ENCODE measurements at regions not wholly inside any gene's neighbourhood (a gene's known extent, or its start where the extent isn't known, plus 50 kb on each side); places are given as distances from the start of the nearest gene placed in this dataset.

- no peaks in the 10 kb centered on the region for H3K27me3 ChIP-seq (ENCODE audit: control insufficient read depth, insufficient read depth, low read length)
- H3K27ac ChIP-seq (ENCODE audit: low read depth, low read length) = no peak overlapping the region
These were observed 212.7 kb upstream of the P2RY1 start for GRCh38 chr3:152621967-152622810.

GRCh38 chr3:152622811-152623167, 212.1 kb upstream of the P2RY1 start:
- Histone ChIP-seq H3K4me1 (ENCODE audit: control insufficient read depth, insufficient read depth, low read length) (peaks cover 6% of the 10 kb centered on the region), H3K36me3 (ENCODE audit: control insufficient read depth, insufficient read depth, low read length) (no peaks in the 10 kb centered on the region), H3K27me3 (ENCODE audit: control insufficient read depth, insufficient read depth, low read length) (no peaks in the 10 kb centered on the region), H3K9me3 (ENCODE audit: control insufficient read depth, insufficient read depth, low read depth, low read length) (no peaks in the 10 kb centered on the region), H3K27ac (ENCODE audit: low read depth, low read length) (no peak overlapping the region), H3K9ac (ENCODE audit: low read length) (no peak overlapping the region), H3K4me3 (ENCODE audit: low read depth, low read length) (no peak overlapping the region)

More at GRCh38 chr3:152621967-152622810, 212.7 kb upstream of the P2RY1 start:
- H3K4me3 ChIP-seq (ENCODE audit: low read depth, low read length) = no peak overlapping the region
- no peaks in the 10 kb centered on the region for H3K9me3 ChIP-seq (ENCODE audit: control insufficient read depth, insufficient read depth, low read depth, low read length)
- no peak overlapping the region for H3K9ac ChIP-seq (ENCODE audit: low read length)
- no peaks in the 10 kb centered on the region for H3K36me3 ChIP-seq (ENCODE audit: control insufficient read depth, insufficient read depth, low read length)
- peaks cover 6% of the 10 kb centered on the region for H3K4me1 ChIP-seq (ENCODE audit: control insufficient read depth, insufficient read depth, low read length)

- Histone ChIP-seq H3K27me3 (ENCODE audit: control insufficient read depth, insufficient read depth, low read length) (no peaks in the 10 kb centered on the region), H3K36me3 (ENCODE audit: control insufficient read depth, insufficient read depth, low read length) (no peaks in the 10 kb centered on the region), H3K27ac (ENCODE audit: low read depth, low read length) (no peak overlapping the region), H3K9ac (ENCODE audit: low read length) (no peak overlapping the region), H3K4me3 (ENCODE audit: low read depth, low read length) (no peak overlapping the region), H3K9me3 (ENCODE audit: control insufficient read depth, insufficient read depth, low read depth, low read length) (no peaks in the 10 kb centered on the region), H3K4me1 (ENCODE audit: control insufficient read depth, insufficient read depth, low read length) (peaks cover 6% of the 10 kb centered on the region)
These were observed 211.5 kb upstream of the P2RY1 start for GRCh38 chr3:152623286-152623911.

- no peaks in the 10 kb centered on the region for H3K27me3 ChIP-seq (ENCODE audit: control insufficient read depth, insufficient read depth, low read length)
- no peak overlapping the region for H3K4me3 ChIP-seq (ENCODE audit: low read depth, low read length)
- H3K4me1 ChIP-seq (ENCODE audit: control insufficient read depth, insufficient read depth, low read length) = peaks cover 3% of the 10 kb centered on the region
- no peaks in the 10 kb centered on the region for H3K36me3 ChIP-seq (ENCODE audit: control insufficient read depth, insufficient read depth, low read length)
- no peak overlapping the region for H3K9ac ChIP-seq (ENCODE audit: low read length)
- peaks cover 3% of the 10 kb centered on the region; the same call in 1 of the 2 replicates for H3K9me3 ChIP-seq (ENCODE audit: control insufficient read depth, insufficient read depth, low read depth, low read length)
- no peak overlapping the region for H3K27ac ChIP-seq (ENCODE audit: low read depth, low read length)
These were observed 208.7 kb upstream of the P2RY1 start for GRCh38 chr3:152626226-152626625.

GRCh38 chr3:152628496-152628895, 206.4 kb upstream of the P2RY1 start:
- Histone ChIP-seq H3K9me3 (ENCODE audit: control insufficient read depth, insufficient read depth, low read depth, low read length) (peaks cover 3% of the 10 kb centered on the region; the same call in 1 of the 2 replicates), H3K4me1 (ENCODE audit: control insufficient read depth, insufficient read depth, low read length) (no peaks in the 10 kb centered on the region), H3K27me3 (ENCODE audit: control insufficient read depth, insufficient read depth, low read length) (no peaks in the 10 kb centered on the region), H3K9ac (ENCODE audit: low read length) (no peak overlapping the region), H3K4me3 (ENCODE audit: low read depth, low read length) (no peak overlapping the region), H3K27ac (ENCODE audit: low read depth, low read length) (no peak overlapping the region), H3K36me3 (ENCODE audit: control insufficient read depth, insufficient read depth, low read length) (no peaks in the 10 kb centered on the region)

GRCh38 chr3:152629363-152630122, 205.4 kb upstream of the P2RY1 start:
- H3K36me3 ChIP-seq (ENCODE audit: control insufficient read depth, insufficient read depth, low read length) = no peaks in the 10 kb centered on the region
- H3K4me3 ChIP-seq (ENCODE audit: low read depth, low read length) = no peak overlapping the region
- no peaks in the 10 kb centered on the region for H3K27me3 ChIP-seq (ENCODE audit: control insufficient read depth, insufficient read depth, low read length)
- peaks cover 3% of the 10 kb centered on the region; the same call in 1 of the 2 replicates for H3K9me3 ChIP-seq (ENCODE audit: control insufficient read depth, insufficient read depth, low read depth, low read length)
- H3K4me1 ChIP-seq (ENCODE audit: control insufficient read depth, insufficient read depth, low read length) = no peaks in the 10 kb centered on the region
- no peak overlapping the region for H3K27ac ChIP-seq (ENCODE audit: low read depth, low read length)
- H3K9ac ChIP-seq (ENCODE audit: low read length) = no peak overlapping the region

- H3K36me3 ChIP-seq (ENCODE audit: control insufficient read depth, insufficient read depth, low read length) = no peaks in the 10 kb centered on the region
- no peaks in the 10 kb centered on the region for H3K27me3 ChIP-seq (ENCODE audit: control insufficient read depth, insufficient read depth, low read length)
- H3K9ac ChIP-seq (ENCODE audit: low read length) = no peak overlapping the region
- no peak overlapping the region for H3K27ac ChIP-seq (ENCODE audit: low read depth, low read length)
- H3K4me3 ChIP-seq (ENCODE audit: low read depth, low read length) = no peak overlapping the region
- no peaks in the 10 kb centered on the region for H3K4me1 ChIP-seq (ENCODE audit: control insufficient read depth, insufficient read depth, low read length)
- no peaks in the 10 kb centered on the region for H3K9me3 ChIP-seq (ENCODE audit: control insufficient read depth, insufficient read depth, low read depth, low read length)
These were observed 199.5 kb upstream of the P2RY1 start for GRCh38 chr3:152635389-152635788.

- H3K4me3 ChIP-seq (ENCODE audit: low read depth, low read length) = no peak overlapping the region
- no peak overlapping the region for H3K9ac ChIP-seq (ENCODE audit: low read length)
- no peaks in the 10 kb centered on the region for H3K36me3 ChIP-seq (ENCODE audit: control insufficient read depth, insufficient read depth, low read length)
- no peaks in the 10 kb centered on the region for H3K27me3 ChIP-seq (ENCODE audit: control insufficient read depth, insufficient read depth, low read length)
- H3K27ac ChIP-seq (ENCODE audit: low read depth, low read length) = no peak overlapping the region
- H3K4me1 ChIP-seq (ENCODE audit: control insufficient read depth, insufficient read depth, low read length) = no peaks in the 10 kb centered on the region
- no peaks in the 10 kb centered on the region for H3K9me3 ChIP-seq (ENCODE audit: control insufficient read depth, insufficient read depth, low read depth, low read length)
These were observed 198.3 kb upstream of the P2RY1 start for GRCh38 chr3:152636651-152637050.

- Histone ChIP-seq H3K4me3 (ENCODE audit: low read depth, low read length) (no peak overlapping the region), H3K36me3 (ENCODE audit: control insufficient read depth, insufficient read depth, low read length) (no peaks in the 10 kb centered on the region), H3K27me3 (ENCODE audit: control insufficient read depth, insufficient read depth, low read length) (no peaks in the 10 kb centered on the region), H3K4me1 (ENCODE audit: control insufficient read depth, insufficient read depth, low read length) (no peaks in the 10 kb centered on the region), H3K27ac (ENCODE audit: low read depth, low read length) (no peak overlapping the region), H3K9ac (ENCODE audit: low read length) (no peak overlapping the region), H3K9me3 (ENCODE audit: control insufficient read depth, insufficient read depth, low read depth, low read length) (no peaks in the 10 kb centered on the region)
These were observed 196.7 kb upstream of the P2RY1 start for GRCh38 chr3:152638214-152638613.

GRCh38 chr3:152638707-152639450, 196.1 kb upstream of the P2RY1 start:
- no peaks in the 10 kb centered on the region for H3K9me3 ChIP-seq (ENCODE audit: control insufficient read depth, insufficient read depth, low read depth, low read length)
- H3K4me3 ChIP-seq (ENCODE audit: low read depth, low read length) = no peak overlapping the region
- H3K36me3 ChIP-seq (ENCODE audit: control insufficient read depth, insufficient read depth, low read length) = no peaks in the 10 kb centered on the region
- H3K4me1 ChIP-seq (ENCODE audit: control insufficient read depth, insufficient read depth, low read length) = no peaks in the 10 kb centered on the region
- H3K27me3 ChIP-seq (ENCODE audit: control insufficient read depth, insufficient read depth, low read length) = no peaks in the 10 kb centered on the region
- no peak overlapping the region for H3K9ac ChIP-seq (ENCODE audit: low read length)
- no peak overlapping the region for H3K27ac ChIP-seq (ENCODE audit: low read depth, low read length)

All from HUES6 (cell line).